Effector CD4-positive, alpha-beta T cell (primary cell): ENCODE measurements at regions not wholly inside any gene's neighbourhood (a gene's known extent, or its start where the extent isn't known, plus 50 kb on each side); places are given as distances from the start of the nearest gene placed in this dataset.

Experiments
- DNase-seq: peaks from one replicate; pipeline ENCODE4 v3.0.0-alpha.2; 2020

DNA sequence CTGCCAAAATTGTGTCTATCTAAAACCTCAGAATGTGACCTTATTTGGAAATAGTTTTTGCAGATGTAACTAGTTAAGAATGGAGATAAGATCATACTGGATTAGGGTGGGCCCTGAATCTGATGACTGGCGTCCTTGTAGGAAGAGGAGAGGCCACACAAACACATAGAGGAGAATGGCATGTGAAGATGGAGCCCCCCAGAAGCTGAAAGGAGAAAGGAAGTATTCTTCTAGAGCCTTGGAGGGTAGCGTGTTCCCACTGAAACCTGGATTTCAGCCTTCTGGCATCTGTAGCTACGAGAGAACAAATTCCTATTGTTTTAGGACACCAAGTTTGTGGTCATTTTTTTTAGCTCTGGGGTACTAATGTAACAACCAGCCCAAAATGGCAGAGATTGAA is 423.0 kb upstream of the TPM1 start:
- DNase-seq: no peak

DNA sequence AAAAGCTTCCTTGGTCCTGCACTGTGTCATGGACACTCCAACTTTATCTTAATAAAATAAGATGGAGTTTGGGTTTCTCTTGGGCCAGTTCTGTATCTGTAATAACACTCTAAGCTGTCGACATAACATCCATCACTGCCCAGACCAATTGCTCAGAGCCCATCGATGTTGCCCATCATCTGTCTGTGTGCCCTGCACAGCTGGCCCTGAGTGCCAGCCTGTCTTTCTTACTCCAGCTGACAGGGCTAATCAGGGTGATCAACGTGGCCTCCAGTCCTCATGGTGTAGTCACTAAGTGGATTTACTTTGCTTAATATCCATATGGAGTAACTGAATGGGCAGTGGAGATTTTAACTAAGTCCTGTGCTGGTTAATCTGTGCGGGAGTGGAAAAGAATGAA is 419.8 kb upstream of the TPM1 start:
- DNase-seq: no peak

DNA sequence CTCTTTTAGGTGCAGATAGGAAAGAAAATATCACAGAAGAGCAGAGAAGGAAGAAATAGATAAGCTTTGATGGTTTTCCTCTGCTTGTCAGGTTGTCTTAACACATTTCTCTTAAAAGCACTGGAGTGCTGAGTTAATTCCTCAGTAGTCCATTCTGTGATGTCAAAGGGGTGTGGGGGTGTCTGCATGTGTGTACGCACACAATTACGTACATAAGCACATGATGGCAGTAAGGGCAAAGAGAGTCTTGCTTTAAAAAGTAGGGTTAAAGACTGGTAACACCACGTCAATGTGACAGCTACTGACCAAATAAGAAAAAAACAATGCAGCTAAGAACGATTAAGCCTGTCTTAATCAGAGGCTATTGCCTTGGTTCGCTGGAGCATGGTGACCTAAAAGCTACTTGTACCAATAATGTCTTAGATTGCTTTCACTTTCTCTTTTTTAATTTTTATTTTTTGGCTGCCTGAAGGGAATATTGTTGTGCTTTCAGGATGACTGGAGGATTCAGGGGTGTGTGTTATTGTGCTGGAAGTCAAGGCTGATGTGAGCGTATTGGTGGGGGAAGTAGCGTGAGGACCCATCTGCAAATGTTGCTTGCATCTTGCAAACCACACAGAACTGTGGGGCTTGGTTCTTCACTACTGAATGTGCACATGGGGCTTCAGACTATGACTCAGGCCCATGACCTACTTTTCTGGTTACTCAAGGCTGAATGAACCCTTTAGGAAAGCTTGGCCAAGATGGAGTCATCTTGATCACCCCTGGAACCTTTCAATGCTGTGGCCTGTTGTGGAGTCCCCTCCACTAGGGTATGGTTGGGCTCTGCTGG is 417.8 kb upstream of the TPM1 start:
- no peak for DNase-seq

DNA sequence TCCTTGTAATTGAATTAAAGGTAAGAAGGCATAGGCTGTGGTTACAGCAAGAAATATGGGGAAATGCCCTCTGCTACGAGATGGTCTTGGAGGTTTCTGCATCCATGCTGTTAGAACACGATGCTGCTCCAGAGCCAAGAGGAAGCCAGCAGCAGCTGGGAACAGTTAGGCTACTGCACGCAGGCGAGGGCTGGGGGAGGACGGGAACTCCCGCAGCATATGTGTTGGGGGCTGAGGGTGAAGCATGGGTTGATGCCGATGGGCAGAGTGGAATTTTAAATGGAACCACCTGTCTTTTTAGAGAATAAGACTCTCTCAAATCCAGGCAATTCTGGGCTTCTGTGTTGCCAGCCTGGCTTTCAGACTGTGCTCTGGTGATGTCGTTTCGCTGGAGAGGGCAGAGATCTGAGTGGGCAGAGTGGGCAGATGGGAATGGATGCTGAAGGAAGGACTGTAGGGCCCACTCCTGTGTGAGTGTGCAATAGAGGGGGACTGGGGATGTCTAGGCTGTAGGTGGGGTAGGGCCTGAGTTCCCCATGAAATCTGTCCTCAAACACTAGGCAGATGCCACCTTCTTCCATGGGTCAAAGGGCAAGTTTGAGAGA is 417.0 kb upstream of the TPM1 start:
- no peak for DNase-seq

DNA sequence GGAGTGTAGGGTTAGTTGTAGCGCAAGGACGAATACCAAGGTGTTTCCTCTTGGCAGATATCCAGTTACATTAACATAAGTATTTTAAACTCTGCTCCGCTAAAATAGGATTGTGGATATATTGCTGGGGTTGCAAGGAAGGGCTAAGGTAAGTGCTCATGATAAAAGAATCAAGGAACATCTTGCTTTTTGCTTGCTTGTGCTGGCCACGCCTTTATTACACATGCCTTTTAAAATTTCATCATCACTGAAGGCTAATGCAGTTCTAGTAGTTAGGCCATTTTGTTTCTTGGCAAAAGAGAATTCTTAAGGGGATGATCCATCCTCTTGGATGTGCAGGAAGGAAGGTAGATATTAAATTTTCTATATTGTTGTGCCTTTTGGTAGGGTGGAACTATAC is 415.6 kb upstream of the TPM1 start:
- DNase-seq: no peak

- DNase-seq: no peak
Measured at GRCh38 chr15:62631076-62631724, 411.3 kb upstream of the TPM1 start.

DNA sequence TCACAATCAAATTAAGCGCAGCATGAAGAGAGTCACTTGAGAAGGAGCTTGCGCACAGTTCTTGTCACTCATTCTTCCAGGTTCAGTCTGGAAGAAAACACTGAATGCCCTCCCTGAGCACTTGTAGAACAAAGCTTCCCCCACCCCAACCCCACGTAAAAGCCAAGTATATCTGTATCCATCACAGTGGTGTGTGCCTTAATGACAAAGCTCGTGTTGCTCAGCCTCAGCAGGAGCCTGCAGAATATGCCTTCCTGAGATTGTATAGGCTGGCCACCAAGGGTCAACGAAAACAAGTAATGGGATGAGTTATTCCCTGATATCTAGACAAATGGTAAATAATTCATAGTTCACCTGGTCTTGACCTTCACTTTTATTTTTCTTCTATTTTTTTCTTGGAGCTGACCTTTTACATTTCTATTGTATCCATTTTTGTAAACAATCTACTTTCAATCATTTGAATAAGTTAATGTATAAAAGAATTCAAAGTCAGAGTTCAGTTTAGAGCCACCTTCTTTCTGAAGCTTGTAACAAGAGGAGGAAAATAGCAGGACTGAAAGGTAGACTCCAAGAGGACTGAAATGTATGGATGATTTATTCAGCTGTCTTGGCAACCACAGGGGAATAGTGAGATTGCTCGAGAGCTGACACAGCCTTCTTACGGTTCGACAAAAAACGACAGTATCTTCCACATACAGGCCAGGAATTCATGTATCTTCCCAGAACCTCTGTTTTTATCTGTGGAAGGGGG is 405.5 kb upstream of the TPM1 start:
- DNase-seq: no peak

- no peak for DNase-seq
Measured at GRCh38 chr15:62637574-62637897, 405.0 kb upstream of the TPM1 start.

DNA sequence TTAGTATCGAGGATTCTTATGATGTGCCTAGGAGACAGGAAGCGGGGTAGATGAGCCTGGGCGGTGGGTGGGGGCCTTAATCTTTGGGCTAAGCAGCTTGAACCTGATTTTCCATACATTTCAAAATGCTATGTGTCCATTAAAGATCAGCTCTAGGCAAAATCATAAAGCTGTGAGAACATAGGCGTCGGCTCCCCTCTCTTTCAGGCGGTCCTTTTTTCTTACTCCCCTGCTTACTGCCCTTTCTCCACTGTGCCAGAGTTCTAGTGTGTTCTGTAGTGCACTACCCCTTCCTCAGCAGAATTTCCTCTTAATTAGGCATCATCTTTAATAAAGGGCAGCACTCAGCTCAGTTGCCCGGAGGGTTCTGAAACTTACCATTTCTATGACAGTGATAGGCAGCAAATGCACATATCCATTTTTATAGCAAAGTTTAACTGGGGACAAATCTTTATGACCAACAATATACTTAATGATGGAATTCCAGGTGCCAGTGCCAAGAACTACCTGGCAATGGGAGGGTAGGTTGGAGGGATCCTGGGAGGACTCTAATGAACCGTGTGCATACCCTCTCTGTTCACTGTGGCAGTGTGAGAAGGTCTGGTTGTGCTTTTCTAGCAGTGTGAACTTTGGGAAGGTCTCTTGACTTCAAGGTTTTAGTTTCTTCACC is 404.5 kb upstream of the TPM1 start:
- DNase-seq: no peak

DNA sequence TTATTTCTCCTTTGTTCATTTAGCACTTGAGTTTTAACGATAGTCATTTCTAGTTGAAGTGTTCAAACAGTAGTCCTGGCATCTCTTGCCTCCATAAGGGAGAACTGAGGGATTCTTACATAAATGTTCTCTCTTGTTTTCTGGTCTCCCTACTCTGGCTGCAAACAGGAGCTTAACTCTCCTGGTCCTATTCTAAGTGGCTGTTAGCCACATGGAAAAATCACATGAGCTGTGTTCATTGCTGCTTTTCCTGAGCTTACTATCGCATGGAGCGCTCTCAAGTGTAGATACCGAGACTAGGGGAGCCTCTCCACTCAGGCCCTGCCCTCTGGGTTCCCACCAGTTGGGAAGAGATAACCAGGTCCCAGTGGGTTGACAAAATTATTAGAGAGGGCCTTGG is 403.1 kb upstream of the TPM1 start:
- no peak for DNase-seq

DNA sequence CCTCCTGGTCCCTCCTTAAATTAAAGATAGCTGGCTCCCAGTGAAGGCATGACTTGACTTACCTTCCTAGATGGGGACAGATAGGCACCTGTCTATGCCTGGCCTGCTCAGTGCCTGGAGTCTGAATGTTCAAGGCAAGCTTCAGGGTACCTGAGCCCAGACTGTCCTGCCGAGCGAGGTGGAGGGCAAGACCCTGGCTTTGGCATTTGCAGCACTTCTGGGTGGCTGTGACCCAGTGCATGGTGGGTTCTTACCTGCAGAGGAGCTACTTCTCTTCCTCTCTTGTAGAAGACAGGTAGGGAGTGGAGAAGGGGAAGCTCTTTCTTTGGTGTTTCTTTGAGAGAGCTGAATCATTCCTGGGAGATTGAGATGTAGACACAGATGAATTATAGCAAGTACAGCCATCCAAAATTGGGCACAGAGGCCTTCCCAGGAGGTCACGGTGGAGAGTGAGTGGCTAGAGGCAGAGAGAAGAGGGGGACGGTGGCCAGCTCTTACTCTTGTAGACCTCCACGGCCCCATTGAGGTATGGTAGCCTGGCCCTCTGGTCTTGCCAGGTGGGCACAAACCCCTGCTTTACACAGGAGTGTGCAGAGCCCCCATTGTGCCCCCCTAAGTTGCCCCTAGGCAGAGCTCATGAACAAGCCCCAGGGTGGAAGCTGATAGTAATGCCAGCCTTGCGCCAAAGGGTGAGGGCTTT is 402.5 kb upstream of the TPM1 start:
- DNase-seq: no peak

- DNase-seq: no peak
Measured at GRCh38 chr15:62641825-62642224, 400.7 kb upstream of the TPM1 start.

GRCh38 chr15:62643572-62643971 is 399.0 kb upstream of the TPM1 start:
- no peak for DNase-seq

GRCh38 chr15:62644216-62644888 is 398.2 kb upstream of the TPM1 start:
- DNase-seq: no peak

- no peak for DNase-seq
Measured at GRCh38 chr15:62644889-62645742, 397.4 kb upstream of the TPM1 start.

GRCh38 chr15:62647202-62647842 is 395.2 kb upstream of the TPM1 start:
- DNase-seq: no peak

DNA sequence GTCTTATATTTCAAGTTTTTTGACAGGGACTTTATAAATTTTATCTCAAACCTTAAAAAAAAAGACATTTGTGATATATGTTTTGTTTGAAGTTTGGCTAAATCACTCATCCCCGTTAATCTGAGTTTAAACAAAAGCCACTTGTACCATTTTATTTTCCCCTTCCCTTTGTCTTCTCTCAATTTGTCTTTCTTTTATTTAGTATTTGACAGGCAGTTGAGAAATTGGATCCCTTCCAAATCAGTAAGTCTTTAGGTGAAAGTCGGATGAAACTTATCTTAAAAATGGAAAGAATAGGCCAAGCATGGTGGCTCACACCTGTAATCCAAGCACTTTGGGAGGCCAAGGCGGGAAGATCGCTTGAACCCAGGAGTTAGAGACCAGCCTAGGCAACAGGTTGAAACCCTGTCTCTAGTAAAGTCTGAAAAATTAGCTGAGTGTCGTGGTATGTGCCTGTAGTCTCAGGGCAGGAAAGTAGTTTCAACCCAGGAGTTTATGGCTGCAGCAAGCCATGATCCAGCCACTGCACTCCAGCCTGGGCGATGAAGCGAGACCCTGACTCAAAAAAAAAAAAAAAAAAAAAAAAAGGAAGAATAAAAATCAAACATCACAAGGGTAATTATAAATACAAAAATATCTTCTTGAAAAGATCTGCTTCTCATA is 394.6 kb upstream of the TPM1 start:
- DNase-seq: no peak

DNA sequence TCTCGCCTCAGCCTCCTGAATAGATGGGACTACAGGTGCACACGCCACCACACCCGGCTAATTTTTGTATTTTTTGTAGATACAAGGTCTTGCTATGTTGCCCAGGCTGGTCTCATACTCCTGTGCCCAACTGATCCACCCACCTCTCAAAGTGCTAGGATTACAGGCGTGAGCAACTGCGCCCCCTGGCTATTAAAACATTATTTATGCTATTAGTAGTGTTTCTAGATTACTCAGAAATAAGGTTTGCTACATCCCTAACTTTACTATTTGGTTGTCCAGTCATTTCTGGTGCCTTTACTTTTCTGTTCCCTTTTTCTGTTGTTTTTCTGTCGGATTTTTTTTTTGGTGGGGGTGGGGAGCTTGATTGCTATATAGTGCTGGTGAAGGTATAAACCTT is 393.6 kb upstream of the TPM1 start:
- no peak for DNase-seq

DNA sequence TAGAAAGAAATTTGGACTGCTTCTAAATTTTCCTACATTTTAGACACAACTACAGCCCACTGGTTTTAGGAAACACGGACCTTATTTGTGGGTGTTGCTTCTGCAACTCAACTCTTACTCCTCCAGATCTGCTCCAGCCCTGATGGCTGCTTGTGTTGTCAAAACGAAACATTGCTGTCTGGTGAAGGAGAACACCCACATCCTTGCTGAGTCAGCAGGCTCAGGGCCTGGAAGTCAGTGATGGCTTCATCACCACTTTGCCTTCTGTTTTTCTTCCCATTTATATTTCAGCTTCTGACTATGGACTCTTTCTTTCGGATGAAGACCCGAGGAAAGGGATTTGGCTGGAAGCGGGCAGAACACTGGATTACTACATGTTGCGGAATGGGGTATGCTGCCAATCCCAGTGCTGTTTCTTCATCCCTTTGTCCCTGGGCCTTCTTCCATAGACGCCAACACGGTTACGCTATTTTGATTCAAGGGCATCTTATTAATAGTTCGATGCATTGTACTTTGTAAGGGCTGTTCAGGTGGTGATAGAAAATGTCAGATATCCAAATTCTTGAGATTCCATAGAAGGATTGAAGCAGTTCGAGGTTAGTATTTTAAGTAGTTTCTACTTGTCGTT is 392.6 kb upstream of the TPM1 start:
- DNase-seq: no peak
